Nephron progenitor cell (in vitro differentiated cells): ENCODE measurements at regions not wholly inside any gene's neighbourhood (a gene's known extent, or its start where the extent isn't known, plus 50 kb on each side); places are given as distances from the start of the nearest gene placed in this dataset.
A peak's percentile ranks its signal among the peaks of the same experiment; 100 is the strongest.

Experiments used
- DNase-seq: peaks from one replicate; pipeline ENCODE4 v3.0.0; 2021
- H3K27ac Mint-ChIP-seq: 2 replicates; pipeline ENCODE4 v1.8.0; 2021; ENCODE audit warnings: mild to moderate bottlenecking, moderate library complexity, mixed read lengths
- H3K27me3 Mint-ChIP-seq: 2 replicates; pipeline ENCODE4 v1.8.0; 2021; ENCODE audit warnings: mild to moderate bottlenecking, low read depth, mixed read lengths; ENCODE audit not compliant: poor library complexity
- H3K36me3 Mint-ChIP-seq: 2 replicates; pipeline ENCODE4 v1.8.0; 2021; ENCODE audit warnings: low read depth, mixed read lengths
- H3K4me1 Mint-ChIP-seq: 2 replicates; pipeline ENCODE4 v1.8.0; 2021; ENCODE audit warnings: mixed read lengths
- H3K4me3 Mint-ChIP-seq: 2 replicates; pipeline ENCODE4 v1.8.0; 2021; ENCODE audit warnings: mild to moderate bottlenecking, moderate library complexity, mixed read lengths
- H3K9me3 Mint-ChIP-seq: 2 replicates; pipeline ENCODE4 v1.8.0; 2021; ENCODE audit warnings: mild to moderate bottlenecking, moderate library complexity, mixed read lengths
- TF ChIP-seq, protein P1 (sequence below): fragments of 200-600 bp; sonication (generic); IDR thresholded peaks from 2 replicates; pipeline ENCODE4 v1.5.0; 2021; ENCODE audit warnings: antibody characterized with exemption

DNA sequence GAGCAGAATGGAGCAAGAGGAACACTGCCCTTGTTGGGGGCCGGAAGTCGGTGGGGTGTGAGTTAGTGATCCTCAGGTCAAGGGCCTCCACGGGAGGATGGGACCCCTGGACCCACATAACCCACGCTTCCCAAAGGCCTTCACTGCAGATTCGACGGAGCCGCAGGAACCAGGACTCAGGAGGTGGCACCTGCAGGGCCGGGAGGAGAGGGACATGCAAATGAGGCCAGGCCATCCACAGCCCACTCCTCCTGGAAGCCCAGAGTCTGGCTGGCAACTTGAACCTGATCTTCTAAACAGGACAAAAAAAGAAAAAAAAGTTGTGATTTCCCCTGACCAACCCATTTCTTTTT is 299.9 kb downstream of the SOX9 start:
- no peak overlapping the region for H3K4me3 Mint-ChIP-seq
- H3K27ac Mint-ChIP-seq, result peak overlapping the region; percentile 71
- peaks cover 59% of the 10 kb centered on the region for H3K4me1 Mint-ChIP-seq
- DNase-seq, result no peak
- TF ChIP-seq, protein P1, sequence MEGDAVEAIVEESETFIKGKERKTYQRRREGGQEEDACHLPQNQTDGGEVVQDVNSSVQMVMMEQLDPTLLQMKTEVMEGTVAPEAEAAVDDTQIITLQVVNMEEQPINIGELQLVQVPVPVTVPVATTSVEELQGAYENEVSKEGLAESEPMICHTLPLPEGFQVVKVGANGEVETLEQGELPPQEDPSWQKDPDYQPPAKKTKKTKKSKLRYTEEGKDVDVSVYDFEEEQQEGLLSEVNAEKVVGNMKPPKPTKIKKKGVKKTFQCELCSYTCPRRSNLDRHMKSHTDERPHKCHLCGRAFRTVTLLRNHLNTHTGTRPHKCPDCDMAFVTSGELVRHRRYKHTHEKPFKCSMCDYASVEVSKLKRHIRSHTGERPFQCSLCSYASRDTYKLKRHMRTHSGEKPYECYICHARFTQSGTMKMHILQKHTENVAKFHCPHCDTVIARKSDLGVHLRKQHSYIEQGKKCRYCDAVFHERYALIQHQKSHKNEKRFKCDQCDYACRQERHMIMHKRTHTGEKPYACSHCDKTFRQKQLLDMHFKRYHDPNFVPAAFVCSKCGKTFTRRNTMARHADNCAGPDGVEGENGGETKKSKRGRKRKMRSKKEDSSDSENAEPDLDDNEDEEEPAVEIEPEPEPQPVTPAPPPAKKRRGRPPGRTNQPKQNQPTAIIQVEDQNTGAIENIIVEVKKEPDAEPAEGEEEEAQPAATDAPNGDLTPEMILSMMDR, result no peak
- peaks cover 15% of the 10 kb centered on the region for H3K27me3 Mint-ChIP-seq
- H3K36me3 Mint-ChIP-seq, result peaks cover 21% of the 10 kb centered on the region
- H3K9me3 Mint-ChIP-seq, result peaks cover 25% of the 10 kb centered on the region

GRCh38 chr17:72421128-72422092 is 300.6 kb downstream of the SOX9 start:
- H3K27me3 Mint-ChIP-seq, result peaks cover 15% of the 10 kb centered on the region
- TF ChIP-seq, protein P1, result no peak
- H3K36me3 Mint-ChIP-seq, result peaks cover 21% of the 10 kb centered on the region
- no peak overlapping the region for H3K4me3 Mint-ChIP-seq
- peaks cover 25% of the 10 kb centered on the region for H3K9me3 Mint-ChIP-seq
- peaks cover 52% of the 10 kb centered on the region for H3K4me1 Mint-ChIP-seq
- H3K27ac Mint-ChIP-seq, result no peak overlapping the region
- no peak for DNase-seq

DNA sequence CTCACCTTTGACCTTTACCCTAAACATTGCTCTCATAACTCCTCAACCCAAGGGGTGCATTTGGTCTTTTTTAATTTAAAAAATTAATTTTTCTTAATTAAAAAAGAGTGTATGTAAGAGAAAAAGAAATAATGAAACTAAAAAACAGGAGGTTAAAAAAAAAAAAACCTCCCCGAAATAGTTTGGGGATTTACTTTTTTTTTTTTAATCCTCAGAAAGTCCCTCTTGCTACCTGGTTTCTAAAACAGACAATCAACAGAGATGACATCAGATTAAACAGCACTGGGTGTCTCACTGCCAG is 301.3 kb downstream of the SOX9 start:
- peaks cover 16% of the 10 kb centered on the region for H3K36me3 Mint-ChIP-seq
- TF ChIP-seq, protein P1, result no peak
- peaks cover 47% of the 10 kb centered on the region for H3K4me1 Mint-ChIP-seq
- H3K27ac Mint-ChIP-seq, result no peak overlapping the region
- peaks cover 15% of the 10 kb centered on the region for H3K27me3 Mint-ChIP-seq
- H3K4me3 Mint-ChIP-seq, result no peak overlapping the region
- no peak for DNase-seq
- peaks cover 20% of the 10 kb centered on the region for H3K9me3 Mint-ChIP-seq

GRCh38 chr17:72422505-72423285 is 301.9 kb downstream of the SOX9 start:
- Mint-ChIP-seq H3K4me3 (no peak overlapping the region), H3K27me3 (peaks cover 15% of the 10 kb centered on the region), H3K36me3 (peaks cover 14% of the 10 kb centered on the region), H3K9me3 (peaks cover 15% of the 10 kb centered on the region), H3K27ac (no peak overlapping the region), H3K4me1 (peaks cover 47% of the 10 kb centered on the region)
- DNase-seq, result peak; percentile 47
- TF ChIP-seq, protein P1, result no peak

DNA sequence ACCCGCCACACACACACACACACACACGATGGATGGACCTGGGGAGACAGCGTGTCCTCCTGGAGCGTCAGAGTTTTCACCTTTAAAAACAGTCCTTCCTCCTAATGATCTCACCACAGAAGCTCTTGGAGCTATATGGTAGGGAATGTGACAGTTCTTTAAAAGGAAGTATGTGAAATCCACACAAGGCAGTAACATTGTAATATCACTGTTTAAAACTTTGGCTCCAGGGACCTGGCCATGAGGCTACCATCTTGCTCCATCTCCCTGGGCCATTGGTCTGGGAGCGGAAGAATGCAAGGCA is 302.4 kb downstream of the SOX9 start:
- peaks cover 10% of the 10 kb centered on the region for H3K36me3 Mint-ChIP-seq
- no peak overlapping the region for H3K4me3 Mint-ChIP-seq
- H3K27me3 Mint-ChIP-seq, result peaks cover 19% of the 10 kb centered on the region
- no peak for DNase-seq
- peaks cover 10% of the 10 kb centered on the region for H3K9me3 Mint-ChIP-seq
- TF ChIP-seq, protein P1, result no peak
- H3K4me1 Mint-ChIP-seq, result peaks cover 47% of the 10 kb centered on the region
- H3K27ac Mint-ChIP-seq, result no peak overlapping the region
